HFF-Myc (cell line): ENCODE measurements at regions not wholly inside any gene's neighbourhood (a gene's known extent, or its start where the extent isn't known, plus 50 kb on each side); places are given as distances from the start of the nearest gene placed in this dataset.

Experiments used
- DNase-seq: peaks from one replicate; pipeline ENCODE4 v3.0.0-alpha.2; 2011; ENCODE audit warnings: low read depth; ENCODE audit errors: extremely low read depth
- H3K4me3 ChIP-seq: replicated peaks from 2 replicates; pipeline ENCODE4 v1.5.1; 2011; ENCODE audit warnings: low read depth, mild to moderate bottlenecking, control low read depth, low read length
- CTCF ChIP-seq: IDR thresholded peaks from 2 replicates; pipeline ENCODE4 v1.5.1; 2012; ENCODE audit warnings: mild to moderate bottlenecking, low read depth, low read length, control low read depth; ENCODE audit errors: missing control alignments

- no peak overlapping the region for H3K4me3 ChIP-seq
- TF ChIP-seq CTCF, result no peak
- no peak for DNase-seq
Measured at GRCh38 chr22:27232077-27232476, 569.5 kb downstream of the MN1 start.

GRCh38 chr22:27237080-27237741 is 564.3 kb downstream of the MN1 start:
- no peak for DNase-seq
- TF ChIP-seq CTCF, result no peak
- H3K4me3 ChIP-seq, result no peak overlapping the region

- TF ChIP-seq CTCF, result no peak
- DNase-seq, result peak; percentile 60
- H3K4me3 ChIP-seq, result no peak overlapping the region
Measured at GRCh38 chr22:27238935-27239510, 562.5 kb downstream of the MN1 start.

GRCh38 chr22:27239520-27239919 is 562.0 kb downstream of the MN1 start:
- TF ChIP-seq CTCF, result no peak
- DNase-seq, result no peak
- no peak overlapping the region for H3K4me3 ChIP-seq

GRCh38 chr22:27240298-27241075 is 561.1 kb downstream of the MN1 start:
- no peak for DNase-seq
- no peak overlapping the region for H3K4me3 ChIP-seq
- TF ChIP-seq CTCF, result no peak

- H3K4me3 ChIP-seq, result no peak overlapping the region
- TF ChIP-seq CTCF, result no peak
- DNase-seq, result no peak
Measured at GRCh38 chr22:27241430-27242321, 559.9 kb downstream of the MN1 start.
